ENCODE measurements at regions not wholly inside any gene's neighbourhood (a gene's known extent, or its start where the extent isn't known, plus 50 kb on each side); places are given as distances from the start of the nearest gene placed in this dataset.

DNA sequence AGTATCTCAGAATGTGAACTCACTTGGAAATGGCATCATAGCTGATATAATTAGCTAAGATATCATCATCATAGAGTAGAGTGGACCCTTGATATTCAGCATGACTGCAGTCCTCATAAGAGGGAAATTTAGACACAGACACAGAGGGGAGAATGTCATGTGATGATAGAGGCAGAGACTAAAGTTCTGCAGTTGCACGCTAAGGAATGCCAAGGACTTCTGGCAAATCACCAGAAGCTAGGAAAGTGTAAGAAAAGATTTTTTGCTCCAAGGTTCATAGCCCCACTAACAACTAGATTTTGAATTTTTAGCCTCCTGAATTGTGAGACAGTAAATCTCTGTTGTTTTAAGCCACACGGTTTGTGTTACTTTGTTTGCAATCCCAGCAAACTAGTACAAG lies 612.6 kb upstream of the ST8SIA4 start:
- TF ChIP-seq TAF1 (IDR thresholded peaks at IDR 0.05; ENCODE audit: borderline replicate concordance, low read depth, low read length) (no peak), POLR2AphosphoS5 (IDR thresholded peaks at IDR 0.05; ENCODE audit: low read depth, low read length) (no peak), POLR2A (IDR thresholded peaks at IDR 0.05; ENCODE audit: low read depth, low read length) (no peak)
